ENCODE measurements at regions not wholly inside any gene's neighbourhood (a gene's known extent, or its start where the extent isn't known, plus 50 kb on each side); places are given as distances from the start of the nearest gene placed in this dataset.
"Not testable (repeated sequence)": the region's sequence is repeated elsewhere in the genome, so short reads cannot be mapped to it uniquely, and the experiment has no call there.

DNA sequence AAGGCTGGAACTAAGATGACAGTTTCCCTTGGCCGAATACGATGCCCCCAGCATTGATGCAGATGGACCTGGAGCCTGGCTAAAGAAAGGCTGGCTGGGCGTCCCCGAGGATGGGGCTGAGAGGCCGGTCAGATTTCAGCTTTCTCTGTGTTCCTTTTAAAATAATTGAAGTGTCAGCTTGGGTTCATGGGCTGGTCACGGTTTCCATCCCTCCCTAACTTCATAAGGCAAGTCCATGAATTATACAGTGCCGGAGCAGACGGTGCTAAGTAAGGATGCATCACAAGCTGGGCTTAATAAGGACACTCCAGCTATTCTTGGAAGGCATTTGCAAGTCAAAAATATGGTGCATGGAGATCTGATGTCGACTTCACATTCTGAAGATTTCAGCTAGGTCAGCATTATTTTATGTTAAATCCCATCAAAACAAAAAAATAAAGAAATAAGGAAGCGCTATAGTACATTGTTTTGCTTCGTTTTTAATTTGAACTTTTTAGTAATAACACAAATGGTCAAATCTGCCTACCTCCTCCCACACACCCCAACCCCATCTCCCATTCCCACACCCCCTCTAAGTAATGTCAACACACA is 220.8 kb downstream of the RPLP1 start:
- no peak for DNase-seq (ENCODE audit: low read depth in 3 of 3)

- DNase-seq (ENCODE audit: low read depth in 3 of 3), result no peak
These were observed 223.1 kb downstream of the RPLP1 start for GRCh38 chr15:69675731-69676130.

DNA sequence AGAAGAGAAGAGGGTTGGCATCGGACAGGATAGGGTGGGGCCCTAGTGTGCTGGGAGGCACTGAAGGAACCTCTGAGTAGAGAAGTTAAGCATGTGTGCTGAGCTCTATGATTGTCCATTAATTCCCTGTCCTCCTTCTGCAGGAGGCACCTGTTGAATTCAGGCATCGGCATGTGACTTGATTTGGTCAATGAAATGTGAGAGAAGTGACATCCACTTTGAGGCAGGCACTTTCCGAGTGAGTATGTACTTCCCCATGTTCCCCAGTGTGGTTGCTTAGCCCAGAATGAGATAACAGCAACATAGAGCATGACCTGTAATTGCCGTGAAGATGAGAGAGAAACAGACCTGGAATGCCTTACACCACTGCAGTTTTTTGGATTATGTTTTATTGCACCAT is 224.8 kb downstream of the RPLP1 start:
- no peak for DNase-seq (ENCODE audit: low read depth in 3 of 3)

GRCh38 chr15:69679623-69680228 is 227.1 kb downstream of the RPLP1 start:
- DNase-seq (ENCODE audit: low read depth in 3 of 3), result peak; percentile 20 to 57 (median 45)

- DNase-seq (ENCODE audit: low read depth in 3 of 3), result not testable (repeated sequence)
These were observed 232.2 kb downstream of the RPLP1 start for GRCh38 chr15:69684823-69685222.

- DNase-seq (ENCODE audit: low read depth in 3 of 3), result no peak
These were observed 233.2 kb downstream of the RPLP1 start for GRCh38 chr15:69685512-69686452.

DNA sequence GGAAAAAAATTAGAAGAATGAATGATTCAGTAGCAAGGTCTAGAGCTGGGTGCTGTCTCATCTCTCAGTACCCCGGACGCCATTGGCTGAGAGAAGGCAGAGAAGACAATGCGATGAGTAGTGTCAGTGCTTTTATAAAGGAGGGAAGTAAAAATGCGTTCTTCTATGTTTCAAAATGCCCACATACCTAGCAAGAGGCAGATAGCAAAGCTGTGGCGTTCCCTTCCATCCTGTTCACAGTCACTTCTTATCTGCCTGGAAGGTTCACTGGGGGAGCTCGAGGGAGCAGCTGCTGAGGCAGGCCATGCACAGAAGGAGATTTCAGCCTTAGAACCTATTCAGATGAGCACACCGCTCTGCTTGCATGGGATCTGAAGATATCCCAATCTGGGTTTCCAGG is 234.0 kb downstream of the RPLP1 start:
- no peak for DNase-seq (ENCODE audit: low read depth in 3 of 3)

GRCh38 chr15:69689133-69689532 is 236.5 kb downstream of the RPLP1 start:
- DNase-seq (ENCODE audit: low read depth in 3 of 3), result no peak

GRCh38 chr15:69691307-69692015 is 238.8 kb downstream of the RPLP1 start:
- DNase-seq (ENCODE audit: low read depth in 3 of 3), result no peak

DNA sequence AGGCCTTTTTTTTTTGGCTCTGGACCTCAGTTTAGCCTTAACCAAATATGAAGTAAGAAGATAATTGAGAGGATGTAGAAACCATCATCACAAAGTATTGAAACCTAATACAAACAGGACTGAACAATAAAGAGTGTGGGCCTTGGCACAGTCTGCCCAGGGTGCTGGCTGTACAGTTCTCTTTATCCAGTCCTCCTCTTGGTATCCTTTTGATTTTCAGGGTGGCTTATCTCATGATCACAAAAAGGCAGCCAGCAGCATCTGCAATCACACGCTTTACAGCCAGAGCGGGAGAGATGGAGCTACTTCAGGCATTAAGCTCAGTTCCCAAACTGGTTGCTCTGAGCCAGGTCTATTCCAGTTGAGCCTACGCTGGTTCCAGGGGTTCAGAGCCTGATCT is 239.7 kb downstream of the RPLP1 start:
- DNase-seq (ENCODE audit: low read depth in 3 of 3), result no peak

DNA sequence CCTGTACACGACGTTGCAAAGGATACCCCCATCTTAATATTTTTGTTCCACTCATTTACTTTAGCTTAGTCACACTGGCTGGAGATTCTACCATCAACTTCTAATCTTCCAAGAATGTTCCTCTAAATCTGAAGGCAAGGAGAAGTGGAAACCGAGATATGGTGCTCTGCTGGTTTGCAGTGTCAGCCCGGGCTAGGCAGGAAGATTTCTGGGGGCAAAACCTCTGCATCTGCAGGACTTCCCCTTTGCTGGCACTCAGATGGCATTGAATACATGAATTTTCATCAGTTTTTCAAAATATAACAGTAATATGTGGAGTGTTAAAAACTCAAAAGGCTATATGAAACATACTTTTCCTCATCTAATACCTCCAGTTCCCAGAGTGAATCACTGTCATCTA is 240.4 kb downstream of the RPLP1 start:
- DNase-seq (ENCODE audit: low read depth in 3 of 3), result no peak

DNA sequence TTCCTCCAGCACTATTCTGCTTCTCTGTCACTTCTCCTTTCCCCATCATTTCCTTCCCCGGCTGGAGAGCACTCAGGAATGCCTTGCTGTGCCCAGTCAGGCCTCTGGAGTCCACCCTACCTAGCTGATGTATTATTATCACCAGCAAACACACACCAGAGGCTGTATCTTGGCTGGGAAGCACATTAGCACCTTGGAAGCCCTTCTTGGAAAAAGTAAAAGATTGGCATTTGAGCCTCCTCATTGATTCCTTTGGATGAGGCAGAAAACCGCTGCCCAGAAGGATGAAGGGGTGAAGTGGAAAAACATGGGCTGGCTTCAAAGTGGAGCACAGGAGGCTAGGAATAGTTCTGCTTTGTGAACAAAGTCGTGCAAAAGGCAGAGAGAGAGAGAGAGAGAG is 244.3 kb downstream of the RPLP1 start:
- no peak for DNase-seq (ENCODE audit: low read depth in 3 of 3)

DNA sequence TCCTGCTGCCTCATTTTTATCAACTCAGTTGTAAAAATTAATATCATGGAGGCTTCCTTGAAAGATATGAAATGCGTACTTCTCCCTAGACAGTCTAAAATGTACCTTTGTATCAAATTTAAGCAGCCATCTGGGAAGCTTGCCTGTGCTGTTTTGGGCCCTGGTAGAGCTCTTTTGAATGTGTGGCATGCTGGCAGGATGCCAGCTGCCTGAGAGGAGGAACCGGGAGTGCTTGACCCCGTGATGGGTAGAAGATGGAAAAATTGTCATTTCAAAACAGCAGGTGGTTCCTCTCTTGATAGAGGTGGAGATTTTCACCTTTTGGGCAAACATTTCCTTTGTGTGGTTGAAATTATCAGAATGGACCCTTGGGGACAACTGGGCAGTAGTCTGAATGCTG is 245.3 kb downstream of the RPLP1 start:
- no peak for DNase-seq (ENCODE audit: low read depth in 3 of 3)

GRCh38 chr15:69699096-69699495 is 246.5 kb downstream of the RPLP1 start:
- no peak for DNase-seq (ENCODE audit: low read depth in 3 of 3)

DNA sequence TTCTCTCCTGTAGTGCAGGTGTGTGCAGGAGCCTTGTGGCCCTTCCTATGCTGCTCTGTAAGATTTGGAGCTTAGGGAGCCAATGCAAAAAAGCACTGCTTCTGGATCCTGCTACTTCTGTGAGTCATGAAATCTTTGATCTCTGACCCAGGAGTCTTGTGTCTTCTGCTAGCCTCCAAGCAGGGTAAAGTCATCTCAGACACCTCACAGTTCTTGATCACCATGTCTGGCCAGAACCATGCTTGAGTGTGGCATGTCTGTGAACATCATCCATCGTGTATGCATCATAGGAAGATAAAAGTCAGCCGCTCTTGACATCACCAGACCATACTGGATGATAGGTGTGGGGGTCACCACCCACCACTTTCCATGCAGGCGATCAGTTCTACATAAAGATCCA is 247.8 kb downstream of the RPLP1 start:
- no peak for DNase-seq (ENCODE audit: low read depth in 3 of 3)

GRCh38 chr15:69701198-69701597 is 248.6 kb downstream of the RPLP1 start:
- no peak for DNase-seq (ENCODE audit: low read depth in 3 of 3)

DNA sequence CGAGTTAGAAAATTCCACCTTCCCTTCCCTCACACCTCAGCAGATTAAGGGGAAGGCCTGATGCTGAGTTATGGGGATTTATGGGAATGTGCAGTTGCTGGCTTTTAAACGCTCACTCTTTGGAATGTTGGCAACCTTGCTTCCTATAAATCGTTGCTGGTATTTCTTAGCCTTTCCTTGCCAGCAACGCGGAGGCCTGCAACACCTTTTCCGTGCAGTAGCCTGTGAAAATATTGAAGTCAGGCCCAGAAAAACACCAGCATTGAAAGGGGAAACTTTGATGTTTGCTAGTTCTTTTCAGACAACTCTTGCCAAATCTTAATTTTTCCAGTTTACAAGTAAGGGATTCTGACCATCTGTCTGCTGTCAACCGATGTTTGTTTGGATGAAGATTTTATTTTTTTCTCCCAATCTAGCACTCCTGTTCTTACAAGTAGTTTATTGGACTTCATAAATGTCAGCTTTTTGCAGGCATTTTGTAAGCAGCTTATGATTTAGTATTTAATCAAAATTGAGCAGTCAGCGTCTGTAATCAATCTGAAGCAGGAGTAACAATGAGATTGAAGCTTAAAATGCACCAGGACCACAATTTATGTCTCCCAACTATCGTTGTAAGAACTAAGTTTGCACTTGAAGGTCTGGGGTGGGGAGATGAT is 251.0 kb downstream of the RPLP1 start:
- no peak for DNase-seq (ENCODE audit: low read depth in 3 of 3)

GRCh38 chr15:69704229-69704628 is 251.6 kb downstream of the RPLP1 start:
- DNase-seq (ENCODE audit: low read depth in 3 of 3), result no peak

DNA sequence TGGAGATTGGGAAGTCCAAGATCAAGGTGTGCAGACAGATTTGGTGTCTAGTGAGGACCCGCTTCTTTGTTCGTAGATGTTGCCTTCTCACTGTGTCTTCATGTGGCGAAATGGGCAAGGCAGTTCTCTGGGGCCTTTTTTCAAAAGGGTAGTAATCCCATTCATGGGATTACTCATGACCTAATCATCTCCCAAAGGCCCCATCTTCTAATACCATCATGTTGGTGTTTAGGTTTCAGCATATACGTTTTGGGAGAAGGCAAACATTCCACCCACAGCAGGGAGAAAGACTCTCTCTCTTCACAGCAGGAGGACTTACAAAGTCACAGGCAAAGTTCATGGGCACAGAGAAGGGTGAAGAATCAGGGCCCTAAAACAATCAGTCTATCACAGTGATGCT is 252.1 kb downstream of the RPLP1 start:
- DNase-seq (ENCODE audit: low read depth in 3 of 3), result no peak

DNA sequence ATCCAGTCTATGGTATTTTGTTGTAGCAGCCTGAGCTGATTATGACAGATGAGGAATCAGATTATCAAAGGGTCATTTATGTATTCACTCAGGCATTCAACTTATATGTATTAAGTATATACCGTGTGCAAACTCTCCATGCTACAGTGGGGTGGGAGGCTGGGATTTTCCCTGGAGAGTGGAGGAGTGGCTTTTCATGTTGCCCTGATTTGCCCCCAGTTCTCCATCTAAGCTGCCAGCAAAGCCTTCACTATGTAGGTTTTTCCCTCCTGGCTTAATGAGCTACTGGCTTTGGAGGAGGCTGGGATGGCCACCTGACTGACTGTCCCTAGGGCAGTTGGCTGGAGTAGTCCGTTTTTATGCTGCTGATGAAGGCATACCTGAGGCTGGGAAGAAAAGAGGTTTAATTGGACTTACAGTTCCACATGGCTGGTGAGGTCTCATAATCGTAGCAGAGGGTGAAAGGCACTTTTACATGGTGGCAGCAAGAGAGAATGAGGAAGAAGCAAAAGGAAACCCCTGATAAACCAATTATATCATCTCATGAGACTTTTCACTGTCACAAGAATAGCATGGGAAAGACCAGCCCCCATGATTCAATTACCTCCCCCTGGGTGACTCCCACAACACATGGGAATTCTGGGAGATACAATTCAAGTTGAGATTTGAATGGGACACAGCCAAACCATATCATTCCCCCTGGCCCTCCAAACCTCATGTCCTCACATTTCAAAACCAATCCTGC is 253.9 kb downstream of the RPLP1 start:
- DNase-seq (ENCODE audit: low read depth in 3 of 3), result no peak

DNA sequence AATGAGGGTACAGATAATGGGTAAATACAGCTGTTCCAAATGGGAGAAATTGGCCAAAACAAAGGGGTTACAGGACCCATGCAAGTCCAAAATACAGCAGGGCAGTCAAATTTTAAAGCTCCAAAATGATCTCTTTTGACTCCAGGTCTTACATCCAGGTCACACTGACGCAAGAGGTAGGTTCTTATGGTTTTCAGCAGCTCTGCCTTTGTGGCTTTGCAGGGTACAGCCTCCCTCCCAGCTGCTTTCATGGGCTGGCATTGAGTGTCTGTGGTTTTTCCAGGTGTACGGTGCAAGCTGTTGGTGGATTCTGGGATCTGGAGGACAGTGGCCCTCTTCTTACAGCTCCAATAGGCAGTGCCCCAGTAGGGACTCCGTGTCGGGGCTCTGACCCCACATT is 254.6 kb downstream of the RPLP1 start:
- not testable (repeated sequence) for DNase-seq (ENCODE audit: low read depth in 3 of 3)
